Trophoblast cell (in vitro differentiated cells and primary cell): ENCODE measurements at regions not wholly inside any gene's neighbourhood (a gene's known extent, or its start where the extent isn't known, plus 50 kb on each side); places are given as distances from the start of the nearest gene placed in this dataset.

Source experiments
- DNase-seq, 2 donors: peaks; one replicate each; pipeline ENCODE4 v3.0.0-alpha.2; 2016
- H2AFZ ChIP-seq: 2 replicates; pipeline ENCODE4 v1.6.1; 2013; ENCODE audit warnings: low read length, moderate library complexity, mild to moderate bottlenecking; ENCODE audit not compliant: insufficient read depth, poor library complexity
- H2AK5ac ChIP-seq: 2 replicates; pipeline ENCODE4 v1.6.1; 2013; ENCODE audit warnings: mild to moderate bottlenecking, low read length
- H2BK120ac ChIP-seq: 2 replicates; pipeline ENCODE4 v1.6.1; 2013; ENCODE audit warnings: low read length, mild to moderate bottlenecking, moderate library complexity; ENCODE audit not compliant: insufficient read depth, poor library complexity
- H2BK12ac ChIP-seq: 2 replicates; pipeline ENCODE4 v1.6.1; 2013; ENCODE audit warnings: mild to moderate bottlenecking, low read length, moderate library complexity
- H2BK5ac ChIP-seq: 2 replicates; pipeline ENCODE4 v1.6.1; 2013; ENCODE audit warnings: low read length, low read depth, moderate library complexity, mild to moderate bottlenecking; ENCODE audit not compliant: poor library complexity
- H3K14ac ChIP-seq: 2 replicates; pipeline ENCODE4 v1.6.1; 2013; ENCODE audit warnings: mild to moderate bottlenecking, low read length
- H3K18ac ChIP-seq: 2 replicates; pipeline ENCODE4 v1.6.1; 2013; ENCODE audit warnings: mild to moderate bottlenecking, low read length
- H3K23ac ChIP-seq: 2 replicates; pipeline ENCODE4 v1.6.1; 2013; ENCODE audit warnings: low read length
- H3K27ac ChIP-seq: 2 replicates; pipeline ENCODE4 v1.5.1; 2013; ENCODE audit warnings: low read depth, mild to moderate bottlenecking, inconsistent platforms, low read length, moderate library complexity
- H3K27me3 ChIP-seq: 2 replicates; pipeline ENCODE4 v1.6.1; 2013; ENCODE audit warnings: inconsistent platforms, mild to moderate bottlenecking, low read length, moderate library complexity; ENCODE audit not compliant: insufficient read depth
- H3K36me3 ChIP-seq, 2 experiments: 1 replicate in 1 of 2; 2 replicates in 1 of 2; pipeline ENCODE4 v1.6.1; 2013; ENCODE audit warnings: low read length in 2 of 2, mild to moderate bottlenecking in 2 of 2, moderate library complexity in 1 of 2; ENCODE audit not compliant: insufficient read depth in 2 of 2, control insufficient read depth in 1 of 2
- H3K4ac ChIP-seq: 2 replicates; pipeline ENCODE4 v1.6.1; 2013; ENCODE audit warnings: low read depth, mild to moderate bottlenecking, low read length, moderate library complexity
- H3K4me1 ChIP-seq, 2 experiments: 1 replicate in 1 of 2; 2 replicates in 1 of 2; pipeline ENCODE4 v1.6.1; 2013; ENCODE audit warnings: low read length in 2 of 2, mild to moderate bottlenecking in 2 of 2, moderate library complexity in 1 of 2; ENCODE audit not compliant: insufficient read depth in 2 of 2, control insufficient read depth in 1 of 2
- H3K4me2 ChIP-seq: 2 replicates; pipeline ENCODE4 v1.6.1; 2013; ENCODE audit warnings: inconsistent platforms, mild to moderate bottlenecking, low read length, moderate library complexity
- H3K4me3 ChIP-seq: 2 replicates; pipeline ENCODE4 v1.5.1; 2013; ENCODE audit warnings: mild to moderate bottlenecking, low read depth, low read length, inconsistent platforms
- H3K79me1 ChIP-seq: one replicate; pipeline ENCODE4 v1.6.1; 2013; ENCODE audit warnings: low read length
- H3K79me2 ChIP-seq: 2 replicates; pipeline ENCODE4 v1.6.1; 2013; ENCODE audit warnings: low read length, mild to moderate bottlenecking; ENCODE audit not compliant: control insufficient read depth, insufficient read depth, poor library complexity
- H3K9ac ChIP-seq: 2 replicates; pipeline ENCODE4 v1.6.1; 2013; ENCODE audit warnings: mild to moderate bottlenecking, low read length
- H3K9me3 ChIP-seq: 2 replicates; pipeline ENCODE4 v1.6.1; 2013; ENCODE audit warnings: low read depth, mild to moderate bottlenecking, control low read depth, inconsistent platforms, low read length; ENCODE audit not compliant: insufficient read depth
- H4K12ac ChIP-seq: 2 replicates; pipeline ENCODE4 v1.6.1; 2013; ENCODE audit warnings: low read depth, mild to moderate bottlenecking, low read length, moderate library complexity
- H4K8ac ChIP-seq: 2 replicates; pipeline ENCODE4 v1.6.1; 2013; ENCODE audit warnings: low read depth, mild to moderate bottlenecking, low read length, moderate library complexity
- H4K91ac ChIP-seq: one replicate; pipeline ENCODE4 v1.6.1; 2013; ENCODE audit warnings: low read depth, mild to moderate bottlenecking, low read length, moderate library complexity
- WGBS: extraction: QIAGEN DNeasy Blood & Tissue Kit; methylation state at CpG from one replicate; pipeline ENCODE4 v1.1.7; 2013; ENCODE audit warnings: missing lambda C conversion rate; ENCODE audit not compliant: insufficient read length, insufficient coverage; ENCODE audit errors: extremely low coverage; 5-methylcytosine and 5-hydroxymethylcytosine counted together

DNA sequence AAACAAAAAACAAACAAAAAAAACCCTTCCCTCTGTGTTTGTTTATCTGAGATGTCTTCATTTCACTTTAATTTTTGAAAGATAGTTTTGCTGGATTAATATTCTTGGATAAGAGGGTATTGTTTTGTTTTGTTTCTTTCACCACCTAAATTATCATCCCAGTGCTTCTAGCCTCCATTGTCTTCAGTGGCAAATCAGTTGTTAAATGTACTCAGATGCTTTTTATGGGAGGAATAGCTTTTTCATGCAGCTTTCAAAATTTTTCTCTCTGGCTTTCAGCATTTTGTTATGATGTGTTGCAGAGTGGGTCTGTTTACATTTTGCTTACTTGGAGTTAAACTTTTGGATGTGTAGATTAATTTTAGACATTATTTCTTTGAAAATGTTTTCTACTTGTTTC is 203.5 kb upstream of the DCC start:
- no peaks in the 10 kb centered on the region for H3K9me3 ChIP-seq
- H3K79me2 ChIP-seq: no peaks in the 10 kb centered on the region
- H3K4ac ChIP-seq: no peak overlapping the region

GRCh38 chr18:52140986-52141385 is 199.0 kb upstream of the DCC start:
- H2BK5ac ChIP-seq: no peak overlapping the region
- H2BK12ac ChIP-seq: no peak overlapping the region
- no peaks in the 10 kb centered on the region for H3K79me1 ChIP-seq
- no peak overlapping the region for H4K91ac ChIP-seq
- no peaks in the 10 kb centered on the region for H3K79me2 ChIP-seq
- no peak overlapping the region for H3K4me2 ChIP-seq
- no peak overlapping the region for H3K27ac ChIP-seq
- DNase-seq: no peak
- no peaks in the 10 kb centered on the region for H3K4me1 ChIP-seq
- no peak overlapping the region for H2BK120ac ChIP-seq
- H3K18ac ChIP-seq: no peak overlapping the region
- no peak overlapping the region for H3K4ac ChIP-seq
- no peak overlapping the region for H2AFZ ChIP-seq
- no peak overlapping the region for H2AK5ac ChIP-seq
- no peaks in the 10 kb centered on the region for H3K9me3 ChIP-seq
- H3K4me3 ChIP-seq: no peak overlapping the region
- no peak overlapping the region for H3K9ac ChIP-seq
- H3K36me3 ChIP-seq: no peaks in the 10 kb centered on the region
- H3K27me3 ChIP-seq: no peaks in the 10 kb centered on the region
- no CpG with 5 or more reads among the region's 6 CpGs for WGBS
- no peak overlapping the region for H4K12ac ChIP-seq
- H3K14ac ChIP-seq: no peak overlapping the region
- H3K23ac ChIP-seq: no peak overlapping the region
- no peak overlapping the region for H4K8ac ChIP-seq

More for the DNA sequence above, 203.5 kb upstream of the DCC start:
- Histone ChIP-seq H3K14ac (no peak overlapping the region), H3K4me1 (no peaks in the 10 kb centered on the region), H3K23ac (no peak overlapping the region), H3K79me1 (no peaks in the 10 kb centered on the region), H3K27me3 (no peaks in the 10 kb centered on the region), H4K8ac (no peak overlapping the region), H2BK120ac (no peak overlapping the region), H2BK12ac (no peak overlapping the region), H3K27ac (no peak overlapping the region), H2AFZ (no peak overlapping the region), H2AK5ac (no peak overlapping the region), H3K18ac (no peak overlapping the region), H2BK5ac (no peak overlapping the region), H3K4me2 (no peak overlapping the region), H3K36me3 (no peaks in the 10 kb centered on the region), H4K91ac (no peak overlapping the region), H3K4me3 (no peak overlapping the region), H3K9ac (no peak overlapping the region), H4K12ac (no peak overlapping the region)
- DNase-seq: no peak

DNA sequence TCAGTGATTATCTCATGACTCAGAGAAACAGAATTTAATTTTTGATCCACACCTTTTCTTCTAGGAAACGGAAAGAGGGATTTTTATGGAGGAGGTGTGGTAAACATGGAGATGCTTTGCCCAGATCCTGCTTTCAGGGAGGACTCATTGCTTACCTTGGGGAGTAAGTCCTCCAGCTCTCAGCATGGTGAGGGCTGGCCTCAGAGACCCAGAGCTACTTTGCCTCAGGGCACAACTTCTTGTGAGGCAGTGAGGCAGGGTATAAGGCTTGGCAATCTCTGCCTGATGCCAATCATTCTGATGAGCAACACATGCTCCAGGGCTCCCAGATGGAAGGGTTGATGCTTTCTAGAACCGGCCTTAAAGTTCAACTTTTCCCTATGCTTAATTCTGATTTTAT is 189.9 kb upstream of the DCC start:
- no peaks in the 10 kb centered on the region for H3K27me3 ChIP-seq
- no peaks in the 10 kb centered on the region for H3K36me3 ChIP-seq
- H3K4ac ChIP-seq: no peak overlapping the region
- no CpG with 5 or more reads among the region's 2 CpGs for WGBS
- no peak overlapping the region for H3K9ac ChIP-seq
- H3K79me1 ChIP-seq: no peaks in the 10 kb centered on the region
- no peaks in the 10 kb centered on the region for H3K9me3 ChIP-seq
- no peaks in the 10 kb centered on the region for H3K79me2 ChIP-seq
- no peak overlapping the region for H4K8ac ChIP-seq
- no peak overlapping the region for H3K4me2 ChIP-seq
- no peak overlapping the region for H3K23ac ChIP-seq
- no peak overlapping the region for H3K4me3 ChIP-seq
- H3K4me1 ChIP-seq: no peaks in the 10 kb centered on the region
- H2AK5ac ChIP-seq: no peak overlapping the region
- no peak overlapping the region for H2BK12ac ChIP-seq
- H2AFZ ChIP-seq: no peak overlapping the region
- no peak overlapping the region for H4K12ac ChIP-seq
- no peak overlapping the region for H2BK120ac ChIP-seq
- DNase-seq: no peak
- no peak overlapping the region for H3K14ac ChIP-seq
- no peak overlapping the region for H3K27ac ChIP-seq
- no peak overlapping the region for H2BK5ac ChIP-seq
- H4K91ac ChIP-seq: no peak overlapping the region
- H3K18ac ChIP-seq: no peak overlapping the region

GRCh38 chr18:52152036-52152435 is 188.0 kb upstream of the DCC start:
- Histone ChIP-seq H3K79me1 (no peaks in the 10 kb centered on the region), H4K12ac (no peak overlapping the region), H3K27ac (no peak overlapping the region), H4K8ac (no peak overlapping the region), H3K79me2 (no peaks in the 10 kb centered on the region), H3K4ac (no peak overlapping the region), H3K27me3 (no peaks in the 10 kb centered on the region), H2BK5ac (no peak overlapping the region), H4K91ac (no peak overlapping the region), H2BK120ac (no peak overlapping the region), H3K23ac (no peak overlapping the region), H3K36me3 (no peaks in the 10 kb centered on the region), H2AK5ac (no peak overlapping the region), H3K4me2 (no peak overlapping the region), H3K9ac (no peak overlapping the region), H3K9me3 (no peaks in the 10 kb centered on the region), H3K4me1 (no peaks in the 10 kb centered on the region), H3K18ac (no peak overlapping the region), H3K14ac (no peak overlapping the region), H2AFZ (no peak overlapping the region), H2BK12ac (no peak overlapping the region), H3K4me3 (no peak overlapping the region)
- DNase-seq: no peak
- WGBS: no CpG with 5 or more reads among the region's 3 CpGs

DNA sequence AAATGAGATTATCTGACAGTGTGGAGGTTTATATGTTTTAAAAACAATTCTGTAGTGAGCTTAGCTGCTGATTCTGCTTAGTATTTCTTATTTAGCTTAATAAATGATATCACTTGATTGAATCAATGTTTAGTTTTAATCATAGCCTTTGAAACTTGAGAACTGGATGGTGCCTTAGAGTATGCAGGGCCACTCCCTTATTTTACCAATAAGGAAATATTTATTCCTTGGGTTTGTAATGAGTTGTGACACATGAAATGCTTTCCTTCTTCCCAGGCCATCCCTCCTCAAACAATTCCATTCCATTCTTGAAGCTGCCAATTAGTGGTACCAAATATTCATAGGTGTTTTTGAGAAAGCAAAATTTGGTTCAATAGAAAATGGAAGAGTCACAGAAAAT is 183.8 kb upstream of the DCC start:
- Histone ChIP-seq H2BK120ac (no peak overlapping the region), H2BK5ac (no peak overlapping the region), H3K27me3 (no peaks in the 10 kb centered on the region), H3K27ac (no peak overlapping the region), H2AFZ (no peak overlapping the region), H3K79me1 (no peaks in the 10 kb centered on the region), H4K91ac (no peak overlapping the region), H3K36me3 (no peaks in the 10 kb centered on the region), H4K12ac (no peak overlapping the region), H3K23ac (no peak overlapping the region), H3K9ac (no peak overlapping the region), H3K4me3 (no peak overlapping the region), H4K8ac (no peak overlapping the region), H3K14ac (no peak overlapping the region), H2BK12ac (no peak overlapping the region), H3K4me1 (no peaks in the 10 kb centered on the region), H3K4me2 (no peak overlapping the region), H3K4ac (no peak overlapping the region), H3K9me3 (no peaks in the 10 kb centered on the region), H3K18ac (no peak overlapping the region), H2AK5ac (no peak overlapping the region), H3K79me2 (no peaks in the 10 kb centered on the region)
- no peak for DNase-seq
